ENCODE measurements at regions not wholly inside any gene's neighbourhood (a gene's known extent, or its start where the extent isn't known, plus 50 kb on each side); places are given as distances from the start of the nearest gene placed in this dataset.

DNA sequence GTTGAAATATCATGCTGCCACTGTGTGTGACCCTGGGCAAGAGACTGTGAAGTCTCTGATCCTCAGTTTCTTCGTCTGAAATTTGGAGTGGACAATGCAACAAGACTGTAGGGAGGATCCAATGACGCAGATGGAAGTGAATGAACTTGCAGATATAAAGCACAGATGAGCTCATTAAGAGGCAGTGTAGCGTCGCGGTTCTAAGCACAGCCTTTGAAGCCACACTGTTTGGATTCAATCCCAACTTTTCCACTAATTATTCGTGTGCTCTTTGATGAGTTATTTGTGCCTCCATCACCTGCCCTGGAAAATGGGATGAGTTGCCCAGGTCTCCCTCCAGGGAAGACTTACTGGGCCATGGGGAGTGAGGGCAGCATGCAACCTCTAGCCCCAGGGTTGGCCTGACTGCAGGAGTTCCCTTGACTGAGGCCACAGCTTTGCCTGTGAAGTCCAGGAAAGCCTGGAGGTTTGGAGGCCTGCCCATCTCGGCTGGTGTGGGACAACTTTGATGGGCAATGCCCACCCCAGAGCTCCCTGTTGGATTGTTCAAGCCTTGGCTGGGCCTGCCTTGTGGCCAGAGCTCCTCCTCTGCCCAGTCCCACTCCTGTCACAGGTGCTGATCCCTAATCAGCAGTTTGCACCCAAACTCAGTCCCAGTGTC, 266.0 kb upstream of the B3GAT1 start:
- DNase-seq (ENCODE audit: extremely low spot score, unreplicated experiment) = peak; percentile 32
- H3K27me3 Mint-ChIP-seq = peaks cover 8% of the 10 kb centered on the region
- no peaks in the 10 kb centered on the region for H3K4me1 Mint-ChIP-seq (ENCODE audit: unreplicated experiment)
- H3K36me3 Mint-ChIP-seq = no peaks in the 10 kb centered on the region
- no peak overlapping the region for H3K27ac Mint-ChIP-seq
- no peak overlapping the region for H3K4me3 Mint-ChIP-seq
- no peak for TF ChIP-seq CTCF (conservative IDR thresholded peaks at IDR 0.05)
- no peaks in the 10 kb centered on the region for H3K9me3 Mint-ChIP-seq

DNA sequence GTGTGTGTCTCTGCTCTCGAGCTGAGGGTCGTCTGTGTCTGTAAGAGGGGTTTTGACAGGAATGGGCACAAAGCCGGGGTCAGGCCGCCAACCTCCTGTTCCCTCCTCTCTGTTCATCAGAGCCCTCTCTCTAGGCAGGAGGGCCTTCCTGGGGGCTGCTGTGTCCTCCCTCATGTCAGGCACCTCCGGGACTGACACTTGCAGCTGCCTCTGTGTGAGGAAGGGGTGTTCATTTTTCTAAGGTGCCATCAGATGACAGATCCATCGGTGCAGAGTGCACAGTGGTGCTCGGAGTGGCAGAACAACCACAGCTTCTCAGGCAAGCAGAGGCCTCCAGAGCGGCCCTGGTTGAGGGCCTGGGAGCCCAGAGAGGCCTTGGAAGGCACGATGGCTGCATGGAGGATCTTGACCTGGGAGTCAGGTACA, 265.4 kb upstream of the B3GAT1 start:
- no peak overlapping the region for H3K4me3 Mint-ChIP-seq
- peak; percentile 54 for DNase-seq (ENCODE audit: extremely low spot score, unreplicated experiment)
- H3K27ac Mint-ChIP-seq = no peak overlapping the region
- no peaks in the 10 kb centered on the region for H3K4me1 Mint-ChIP-seq (ENCODE audit: unreplicated experiment)
- peaks cover 3% of the 10 kb centered on the region for H3K27me3 Mint-ChIP-seq
- H3K9me3 Mint-ChIP-seq = no peaks in the 10 kb centered on the region
- no peak for TF ChIP-seq CTCF (conservative IDR thresholded peaks at IDR 0.05)
- no peaks in the 10 kb centered on the region for H3K36me3 Mint-ChIP-seq

GRCh38 chr11:134676516-134677287, 264.7 kb upstream of the B3GAT1 start:
- peak; percentile 49 for DNase-seq (ENCODE audit: extremely low spot score, unreplicated experiment)
- Mint-ChIP-seq H3K9me3 (no peaks in the 10 kb centered on the region), H3K4me3 (no peak overlapping the region), H3K27me3 (peaks cover 7% of the 10 kb centered on the region), H3K27ac (no peak overlapping the region), H3K4me1 (ENCODE audit: unreplicated experiment) (no peaks in the 10 kb centered on the region), H3K36me3 (no peaks in the 10 kb centered on the region)
- no peak for TF ChIP-seq CTCF (conservative IDR thresholded peaks at IDR 0.05)

- DNase-seq (ENCODE audit: extremely low spot score, unreplicated experiment) = peak; percentile 32
- Mint-ChIP-seq H3K4me1 (ENCODE audit: unreplicated experiment) (no peaks in the 10 kb centered on the region), H3K27ac (no peak overlapping the region), H3K9me3 (no peaks in the 10 kb centered on the region), H3K27me3 (peaks cover 13% of the 10 kb centered on the region), H3K4me3 (no peak overlapping the region), H3K36me3 (no peaks in the 10 kb centered on the region)
- no peak for TF ChIP-seq CTCF (conservative IDR thresholded peaks at IDR 0.05)
These were observed 263.9 kb upstream of the B3GAT1 start for GRCh38 chr11:134675983-134676382.

GRCh38 chr11:134674974-134675373, 262.9 kb upstream of the B3GAT1 start:
- no peak for TF ChIP-seq CTCF (conservative IDR thresholded peaks at IDR 0.05)
- H3K27me3 Mint-ChIP-seq = peaks cover 23% of the 10 kb centered on the region
- no peak overlapping the region for H3K4me3 Mint-ChIP-seq
- H3K9me3 Mint-ChIP-seq = no peaks in the 10 kb centered on the region
- no peak overlapping the region for H3K27ac Mint-ChIP-seq
- H3K36me3 Mint-ChIP-seq = no peaks in the 10 kb centered on the region
- DNase-seq (ENCODE audit: extremely low spot score, unreplicated experiment) = no peak
- no peaks in the 10 kb centered on the region for H3K4me1 Mint-ChIP-seq (ENCODE audit: unreplicated experiment)

Data from type B pancreatic cell (in vitro differentiated cells).